ENCODE measurements at regions not wholly inside any gene's neighbourhood (a gene's known extent, or its start where the extent isn't known, plus 50 kb on each side); places are given as distances from the start of the nearest gene placed in this dataset.

GRCh38 chr7:82595176-82595575 lies 151.6 kb upstream of the CACNA2D1 start:
- no peaks in the 10 kb centered on the region for H3K9me1 ChIP-seq (ENCODE audit: insufficient read depth, low read length)
- H4K5ac ChIP-seq (ENCODE audit: low read depth, low read length), result no peak overlapping the region
- H2BK20ac ChIP-seq (ENCODE audit: low read depth, low read length), result no peak overlapping the region
- CTCF ChIA-PET, result no interaction called here
- no peak overlapping the region for H3K18ac ChIP-seq (ENCODE audit: low read depth, low read length)
- ATAC-seq (ENCODE audit: low read depth) (no peak), DNase-seq (no peak)
- H3K14ac ChIP-seq (replicated peaks; ENCODE audit: low read depth, low read length), result no peak overlapping the region
- no peak overlapping the region for H2BK5ac ChIP-seq (ENCODE audit: low read depth, low read length, poor library complexity, severe bottlenecking)
- intact Hi-C loops (cut with micrococcal nuclease), result no loop called here
- H2AK9ac ChIP-seq (replicated peaks; ENCODE audit: low read depth, low read length, poor library complexity), result no peak overlapping the region
- H4K20me1 ChIP-seq (ENCODE audit: insufficient read depth, low read length), result no peaks in the 10 kb centered on the region
- no peak overlapping the region for H3K23ac ChIP-seq (ENCODE audit: low read depth, low read length)
- no peak overlapping the region for H2BK120ac ChIP-seq (ENCODE audit: low read depth, low read length)
- H2AFZ ChIP-seq (replicated peaks; ENCODE audit: low read length, poor library complexity), result no peak overlapping the region
- 0 out of 2 replicates have a peak, but pooled peaks cover 2% of the 10 kb centered on the region for H3K4me1 ChIP-seq (ENCODE audit: control insufficient read depth, insufficient read depth, low read length)
- BruUV-seq (replicated peaks), result no TSS peak
- no peak overlapping the region for H3K56ac ChIP-seq (ENCODE audit: extremely low read depth, insufficient read depth, low read length)
- TF ChIP-seq MAZ (IDR thresholded peaks at IDR 0.05; ENCODE audit: borderline replicate concordance, low read depth, low read length), result no peak
- TF ChIP-seq USF2 (IDR thresholded peaks at IDR 0.05; ENCODE audit: low read depth, low read length), result no peak
- no peak for TF ChIP-seq RAD21 (IDR thresholded peaks at IDR 0.05; ENCODE audit: low read length)
- TF ChIP-seq ELK1 (IDR thresholded peaks at IDR 0.05; ENCODE audit: borderline replicate concordance, low read depth, low read length), result no peak
- TF ChIP-seq FOS (IDR thresholded peaks at IDR 0.05; ENCODE audit: low read depth, low read length), result no peak
- no peak for TF ChIP-seq CEBPB (IDR thresholded peaks at IDR 0.05; ENCODE audit: low read depth, low read length)
- TF ChIP-seq POLR2A (IDR thresholded peaks at IDR 0.05; ENCODE audit: low read depth, low read length), result no peak
- TF ChIP-seq SMC3 (IDR thresholded peaks at IDR 0.05; ENCODE audit: low read depth, low read length), result no peak
- no peak for TF ChIP-seq RFX5 (IDR thresholded peaks at IDR 0.05; ENCODE audit: low read depth, low read length)
- TF ChIP-seq MAFK (IDR thresholded peaks at IDR 0.05; ENCODE audit: low read depth, low read length), result no peak
- TF ChIP-seq CHD1 (IDR thresholded peaks at IDR 0.05; ENCODE audit: low read depth, low read length), result no peak
- no peak for TF ChIP-seq RCOR1 (IDR thresholded peaks at IDR 0.05; ENCODE audit: insufficient replicate concordance, low read length)
- no peak for TF ChIP-seq CTCF (conservative IDR thresholded peaks at IDR 0.05; ENCODE audit: low read depth, low read length)
- no peak for TF ChIP-seq BHLHE40 (IDR thresholded peaks at IDR 0.05; ENCODE audit: low read depth, low read length)
- no peak for TF ChIP-seq NFE2L2 (IDR thresholded peaks at IDR 0.05; ENCODE audit: low read depth, low read length)
- no peak for TF ChIP-seq MXI1 (IDR thresholded peaks at IDR 0.05; ENCODE audit: borderline replicate concordance, low read depth, low read length)
- no peak overlapping the region for H3K4me2 ChIP-seq (ENCODE audit: low read depth, low read length)
- no peak overlapping the region for H3K4me3 ChIP-seq (ENCODE audit: insufficient read depth, low read depth, low read length)
- H4K8ac ChIP-seq (ENCODE audit: low read depth in 2 of 2, low read length in 2 of 2), result no peak overlapping the region
- no peak overlapping the region for H2AK5ac ChIP-seq (ENCODE audit: low read depth, low read length)
- H4K91ac ChIP-seq (ENCODE audit: insufficient read depth, low read depth, low read length), result no peak overlapping the region
- no peak overlapping the region for H3K27ac ChIP-seq (ENCODE audit: insufficient read depth, low read length)
- H3K9ac ChIP-seq (ENCODE audit: low read depth, low read length), result no peak overlapping the region
- H3K36me3 ChIP-seq (ENCODE audit: control insufficient read depth, insufficient read depth, low read length), result no peaks in the 10 kb centered on the region
- dilution Hi-C loops (cut with HindIII; ENCODE audit: low sequenced_read_pairs, unreplicated experiment), result no loop called here
- no peaks in the 10 kb centered on the region for H3K79me1 ChIP-seq (ENCODE audit: low read depth in 1 of 2, low read length in 2 of 2)
- H3K9me3 ChIP-seq (ENCODE audit: control insufficient read depth, insufficient read depth, low read length), result no peaks in the 10 kb centered on the region
- H3K27me3 ChIP-seq (ENCODE audit: control insufficient read depth, insufficient read depth, low read length), result no peaks in the 10 kb centered on the region; the same call in 1 of the 2 replicates
- H2BK15ac ChIP-seq (ENCODE audit: low read depth, low read length), result no peak overlapping the region
- POLR2A ChIA-PET (ENCODE audit: unreplicated experiment), result no interaction called here
- in situ Hi-C loops (cut with MboI; ENCODE audit: low sequenced_read_pairs), result loop anchor here (25.0 kb wide), 1 partner anchor 558 kb away; no protein-coding TSS in a partner anchor
- no peak overlapping the region for H3K4ac ChIP-seq (ENCODE audit: low read depth, low read length)
